OCI-LY1 (cell line): ENCODE measurements at regions not wholly inside any gene's neighbourhood (a gene's known extent, or its start where the extent isn't known, plus 50 kb on each side); places are given as distances from the start of the nearest gene placed in this dataset.

Experiments used
- CTCF ChIP-seq: fragments of 200-600 bp; sonication (generic), shearing (Covaris generic); IDR thresholded peaks from 2 replicates; pipeline ENCODE4 v1.5.1; 2017; ENCODE audit warnings: mild to moderate bottlenecking, antibody characterized with exemption, low read length, moderate library complexity, mixed read lengths
- EZH2 ChIP-seq: fragments of 200-600 bp; sonication (generic), shearing (Covaris generic); IDR thresholded peaks from 2 replicates; pipeline ENCODE4 v1.8.0; 2017; ENCODE audit warnings: borderline replicate concordance, mixed run types, mild to moderate bottlenecking, antibody characterized with exemption, low read length, moderate library complexity, mixed read lengths

GRCh38 chr1:117267232-117267774 is 56.6 kb upstream of the VTCN1 start:
- TF ChIP-seq EZH2 (no peak), CTCF (no peak)
